Breast epithelium (tissue), 4 donors: ENCODE measurements at regions not wholly inside any gene's neighbourhood (a gene's known extent, or its start where the extent isn't known, plus 50 kb on each side); places are given as distances from the start of the nearest gene placed in this dataset.
"Not testable (repeated sequence)": the region's sequence is repeated elsewhere in the genome, so short reads cannot be mapped to it uniquely, and the experiment has no call there.

Experiments
- DNase-seq, 2 donors: peaks; one replicate each; pipeline ENCODE4 v3.0.0-alpha.2; 2019; ENCODE audit warnings: low spot score in 2 of 2
- H3K27ac ChIP-seq, 2 donors: fragments of 200-600 bp; sonication (generic) in 1 of 2; one replicate each; pipeline ENCODE4 v1.5.1; 2016 to 2019; ENCODE audit warnings: mild to moderate bottlenecking in 1 of 2
- H3K27me3 ChIP-seq, 2 donors: fragments of 200-600 bp; sonication (generic) in 1 of 2; one replicate each; pipeline versions ENCODE4 v1.5.1 to v1.6.0; 2017 to 2019; ENCODE audit warnings: control low read depth in 1 of 2, mild to moderate bottlenecking in 1 of 2
- H3K36me3 ChIP-seq: fragments of 200-600 bp; one replicate; pipeline ENCODE4 v1.5.1; 2019
- H3K4me1 ChIP-seq, 2 donors: fragments of 200-600 bp; sonication (generic); one replicate each; pipeline ENCODE4 v1.5.1; 2016 to 2019; ENCODE audit warnings: control low read depth in 1 of 2
- H3K4me3 ChIP-seq, 3 donors: fragments of 200-600 bp; sonication (generic); 1 replicate in 2 of 3; 2 replicates in 1 of 3; pipeline ENCODE4 v1.5.1; 2016 to 2019; ENCODE audit warnings: mild to moderate bottlenecking in 3 of 3, moderate library complexity in 2 of 3
- H3K9me3 ChIP-seq, 2 donors: fragments of 200-600 bp; sonication (generic) in 1 of 2; one replicate each; pipeline ENCODE4 v1.5.1; 2016 to 2019; ENCODE audit warnings: control low read depth in 1 of 2
- POLR2A ChIP-seq: fragments of 450-650 bp; IDR thresholded peaks from one replicate; pipeline ENCODE4 v1.6.1; 2016; ENCODE audit warnings: antibody characterized with exemption, mild to moderate bottlenecking, moderate library complexity
- POLR2AphosphoS5 ChIP-seq, 3 donors: sonication (generic); formaldehyde crosslinking; IDR thresholded peaks; one replicate each; pipeline ENCODE4 v1.6.1; 2017; ENCODE audit warnings: antibody characterized with exemption in 3 of 3
- intact Hi-C: fragments of 100-400 bp; cut with DNase I; formaldehyde crosslinking; loops from one replicate; pipeline ENCODE4 v1.15.1; 2023; ENCODE audit warnings: low total_unique reads
- TF ChIP-seq, protein P1 (sequence below), 3 donors: fragments of 450-650 bp; IDR thresholded peaks; one replicate each; pipeline ENCODE4 v1.5.1; 2016 to 2017; ENCODE audit warnings: antibody characterized with exemption in 3 of 3, mild to moderate bottlenecking in 3 of 3, moderate library complexity in 3 of 3

DNA sequence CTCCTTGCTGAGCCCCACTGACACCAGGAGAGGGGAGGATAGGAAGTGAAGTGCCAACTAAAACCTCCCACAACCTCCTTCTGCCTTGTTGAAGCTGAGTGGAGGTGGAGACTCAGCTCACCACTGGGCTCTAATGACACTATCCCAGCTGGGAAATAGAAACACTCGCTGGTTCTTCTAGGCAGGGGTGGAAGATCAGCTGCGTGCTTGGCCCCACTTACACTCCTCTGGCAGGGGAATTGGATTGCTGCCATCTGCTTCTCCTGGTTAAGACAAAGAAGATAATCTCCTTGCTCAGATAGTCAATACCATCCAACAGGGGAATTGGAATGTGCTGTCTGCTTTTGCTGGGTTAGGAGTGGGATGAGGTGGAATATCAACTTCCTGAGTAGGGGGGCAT, 392.5 kb downstream of the ZNF674 start:
- no peaks in the 10 kb centered on the region for H3K9me3 ChIP-seq
- H3K4me1 ChIP-seq, result no peaks in the 10 kb centered on the region
- H3K27ac ChIP-seq, result no peak overlapping the region
- H3K27me3 ChIP-seq, result no peaks in the 10 kb centered on the region
- H3K36me3 ChIP-seq, result no peaks in the 10 kb centered on the region
- DNase-seq, result no peak
- intact Hi-C loops, result no loop called here
- TF ChIP-seq POLR2A, result no peak
- TF ChIP-seq, protein P1, sequence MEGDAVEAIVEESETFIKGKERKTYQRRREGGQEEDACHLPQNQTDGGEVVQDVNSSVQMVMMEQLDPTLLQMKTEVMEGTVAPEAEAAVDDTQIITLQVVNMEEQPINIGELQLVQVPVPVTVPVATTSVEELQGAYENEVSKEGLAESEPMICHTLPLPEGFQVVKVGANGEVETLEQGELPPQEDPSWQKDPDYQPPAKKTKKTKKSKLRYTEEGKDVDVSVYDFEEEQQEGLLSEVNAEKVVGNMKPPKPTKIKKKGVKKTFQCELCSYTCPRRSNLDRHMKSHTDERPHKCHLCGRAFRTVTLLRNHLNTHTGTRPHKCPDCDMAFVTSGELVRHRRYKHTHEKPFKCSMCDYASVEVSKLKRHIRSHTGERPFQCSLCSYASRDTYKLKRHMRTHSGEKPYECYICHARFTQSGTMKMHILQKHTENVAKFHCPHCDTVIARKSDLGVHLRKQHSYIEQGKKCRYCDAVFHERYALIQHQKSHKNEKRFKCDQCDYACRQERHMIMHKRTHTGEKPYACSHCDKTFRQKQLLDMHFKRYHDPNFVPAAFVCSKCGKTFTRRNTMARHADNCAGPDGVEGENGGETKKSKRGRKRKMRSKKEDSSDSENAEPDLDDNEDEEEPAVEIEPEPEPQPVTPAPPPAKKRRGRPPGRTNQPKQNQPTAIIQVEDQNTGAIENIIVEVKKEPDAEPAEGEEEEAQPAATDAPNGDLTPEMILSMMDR (IDR thresholded peaks at IDR 0.05), result no peak
- TF ChIP-seq POLR2AphosphoS5 (IDR thresholded peaks at IDR 0.05), result no peak
- H3K4me3 ChIP-seq, result no peak overlapping the region

DNA sequence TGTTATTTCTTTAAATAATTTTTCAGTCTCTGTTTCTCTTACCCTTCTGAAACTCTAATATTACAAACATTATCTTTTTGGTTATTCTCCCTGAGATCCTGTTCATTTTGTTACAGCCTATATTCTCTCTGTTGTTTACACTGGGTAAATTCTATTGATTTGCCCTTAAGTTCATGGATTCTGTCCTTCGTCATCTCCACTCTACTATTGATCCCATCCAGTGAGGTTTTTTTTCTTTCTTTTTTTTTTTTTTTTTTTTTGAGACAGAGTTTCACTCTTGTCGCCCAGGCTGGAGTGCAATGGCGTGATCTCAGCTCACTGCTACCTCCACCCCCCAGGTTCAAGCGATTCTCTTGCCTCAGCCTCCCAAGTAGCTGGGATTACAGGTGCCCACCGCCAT, 393.9 kb downstream of the ZNF674 start:
- H3K27ac ChIP-seq, H3K4me1 ChIP-seq, H3K36me3 ChIP-seq, DNase-seq, H3K4me3 ChIP-seq, H3K9me3 ChIP-seq, intact Hi-C loops, H3K27me3 ChIP-seq: not testable (repeated sequence)

DNA sequence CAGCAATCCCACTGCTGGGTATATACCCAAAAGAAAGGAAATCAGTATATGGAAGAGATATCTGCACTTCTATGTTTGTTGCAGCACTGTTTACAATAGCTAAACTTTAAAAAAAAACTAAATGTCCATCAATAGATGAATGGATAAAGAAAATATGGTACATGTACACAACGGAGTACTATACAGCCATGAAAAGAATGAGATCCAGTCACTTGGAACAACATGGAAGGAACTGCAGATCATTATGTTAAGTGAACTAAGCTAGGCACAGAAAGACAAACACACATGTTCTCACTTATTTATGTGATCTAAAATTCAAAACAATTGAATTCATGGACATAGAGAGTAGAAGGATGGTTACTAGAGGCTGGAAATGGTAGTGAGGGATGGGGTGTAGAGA, 400.7 kb downstream of the ZNF674 start:
- intact Hi-C loops, result no loop called here
- no peaks in the 10 kb centered on the region for H3K36me3 ChIP-seq
- peaks cover 0 to 4% of the 10 kb centered on the region in 2 donors for H3K27me3 ChIP-seq
- no peak for TF ChIP-seq POLR2AphosphoS5 (IDR thresholded peaks at IDR 0.05)
- no peak for TF ChIP-seq POLR2A
- TF ChIP-seq, protein P1 (IDR thresholded peaks at IDR 0.05), result no peak
- no peak overlapping the region for H3K27ac ChIP-seq
- peaks cover 4 to 6% of the 10 kb centered on the region in 2 donors for H3K9me3 ChIP-seq
- H3K4me3 ChIP-seq, result no peak overlapping the region
- no peaks in the 10 kb centered on the region for H3K4me1 ChIP-seq
- no peak for DNase-seq

DNA sequence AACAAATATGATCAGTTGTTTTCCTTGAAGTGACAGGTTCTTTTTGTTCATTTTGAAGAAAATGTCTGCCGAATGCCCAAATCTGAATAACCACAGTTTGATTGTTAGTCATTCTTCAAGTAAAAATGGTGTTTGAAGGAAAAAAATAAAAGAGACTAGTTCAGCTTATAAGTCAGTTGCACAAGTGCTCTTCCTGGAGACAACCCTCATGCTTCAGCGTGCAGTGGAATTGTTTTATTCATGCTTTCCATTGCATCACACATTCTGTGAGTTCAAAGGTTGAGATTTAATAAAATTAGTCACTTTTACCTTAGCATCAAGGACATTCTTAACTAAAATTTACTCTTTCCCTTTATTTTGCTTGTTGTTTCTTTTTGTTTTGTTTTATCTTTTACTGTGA, 404.9 kb downstream of the ZNF674 start:
- intact Hi-C loops, result no loop called here
- DNase-seq, result no peak
- TF ChIP-seq POLR2AphosphoS5 (IDR thresholded peaks at IDR 0.05), result no peak
- TF ChIP-seq, protein P1 (IDR thresholded peaks at IDR 0.05), result no peak
- TF ChIP-seq POLR2A, result no peak
- Histone ChIP-seq H3K27me3 (peaks cover 0 to 4% of the 10 kb centered on the region in 2 donors), H3K4me1 (no peaks in the 10 kb centered on the region), H3K4me3 (no peak overlapping the region), H3K27ac (no peak overlapping the region), H3K36me3 (no peaks in the 10 kb centered on the region), H3K9me3 (peaks cover 4 to 6% of the 10 kb centered on the region in 2 donors)

DNA sequence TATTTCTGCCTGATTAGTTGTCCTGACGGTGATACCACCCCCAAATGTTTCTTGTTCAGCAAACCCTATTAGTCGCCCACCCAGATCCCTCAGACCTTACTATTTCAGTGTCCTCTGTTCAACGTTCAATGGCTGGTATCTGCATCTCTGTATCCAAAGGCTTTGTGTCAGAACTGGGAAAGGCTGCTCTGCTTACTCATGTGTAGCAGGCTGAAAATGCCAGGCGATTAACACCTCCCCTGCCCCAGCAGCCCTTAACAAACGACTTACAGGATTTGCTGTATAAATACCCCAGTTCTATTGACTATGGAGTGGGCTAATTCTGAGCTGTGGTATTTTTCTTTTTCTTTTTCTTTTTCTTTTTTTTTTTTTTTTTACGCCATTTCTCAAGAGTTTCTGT, 415.0 kb downstream of the ZNF674 start:
- Histone ChIP-seq H3K9me3 (no peaks in the 10 kb centered on the region), H3K4me3 (no peak overlapping the region), H3K27me3 (peaks cover 0 to 7% of the 10 kb centered on the region in 2 donors), H3K4me1 (no peaks in the 10 kb centered on the region), H3K27ac (no peak overlapping the region), H3K36me3 (no peaks in the 10 kb centered on the region)
- TF ChIP-seq, protein P1 (IDR thresholded peaks at IDR 0.05), result no peak
- no peak for TF ChIP-seq POLR2AphosphoS5 (IDR thresholded peaks at IDR 0.05)
- no peak for TF ChIP-seq POLR2A
- intact Hi-C loops, result no loop called here
- no peak for DNase-seq

DNA sequence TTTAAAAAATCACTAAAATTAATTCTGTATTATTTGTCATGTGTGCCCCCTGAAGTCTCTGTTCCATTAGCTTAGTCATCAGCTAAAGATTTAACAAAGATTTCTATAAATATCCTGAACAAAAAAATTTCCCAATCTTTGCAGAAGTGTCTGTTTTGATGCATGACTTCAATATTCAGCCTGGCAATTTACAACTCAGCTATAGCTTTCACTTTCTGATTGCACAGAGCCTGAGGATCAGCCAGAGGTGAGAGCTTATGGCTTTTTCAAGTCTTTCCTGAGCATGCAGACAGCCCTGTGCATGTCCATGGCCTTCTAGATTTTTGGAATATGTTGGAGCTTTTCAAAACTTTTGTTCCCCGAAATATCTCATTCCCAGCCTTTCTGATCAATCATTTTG, 420.1 kb downstream of the ZNF674 start:
- H3K9me3 ChIP-seq, result no peaks in the 10 kb centered on the region
- H3K27me3 ChIP-seq, result peaks cover 0 to 8% of the 10 kb centered on the region in 2 donors
- no peak overlapping the region for H3K27ac ChIP-seq
- no peak overlapping the region for H3K4me3 ChIP-seq
- no peaks in the 10 kb centered on the region for H3K4me1 ChIP-seq
- intact Hi-C loops, result no loop called here
- DNase-seq, result no peak
- no peaks in the 10 kb centered on the region for H3K36me3 ChIP-seq
- TF ChIP-seq POLR2A (no peak), POLR2AphosphoS5 (IDR thresholded peaks at IDR 0.05) (no peak)
- TF ChIP-seq, protein P1 (IDR thresholded peaks at IDR 0.05), result no peak
